ENCODE measurements at regions not wholly inside any gene's neighbourhood (a gene's known extent, or its start where the extent isn't known, plus 50 kb on each side); places are given as distances from the start of the nearest gene placed in this dataset.

DNA sequence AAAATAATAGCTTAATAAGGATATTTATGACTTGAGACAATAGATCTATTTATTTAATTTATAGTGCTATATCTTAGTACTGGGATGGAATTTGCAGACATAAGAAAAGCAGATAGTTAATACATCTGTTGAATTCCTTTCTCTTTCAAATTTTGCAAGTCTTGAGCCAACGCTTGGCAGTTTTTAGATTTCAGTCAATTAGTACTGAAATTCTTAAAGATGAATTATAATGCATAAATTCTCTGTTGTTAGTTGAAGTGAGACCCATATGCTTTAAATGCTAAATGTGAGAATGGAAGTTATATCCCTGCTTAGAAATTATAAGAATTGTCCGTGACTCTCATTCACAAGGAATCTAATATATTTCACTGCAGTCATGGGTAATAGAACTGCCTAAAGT is 225.1 kb upstream of the ADGRB3 start:
- no peak overlapping the region for H3K4me3 ChIP-seq (ENCODE audit: low read depth, low read length)
- TF ChIP-seq CTCF (IDR thresholded peaks at IDR 0.05; ENCODE audit: borderline replicate concordance, insufficient read depth, low read depth, low read length): no peak

DNA sequence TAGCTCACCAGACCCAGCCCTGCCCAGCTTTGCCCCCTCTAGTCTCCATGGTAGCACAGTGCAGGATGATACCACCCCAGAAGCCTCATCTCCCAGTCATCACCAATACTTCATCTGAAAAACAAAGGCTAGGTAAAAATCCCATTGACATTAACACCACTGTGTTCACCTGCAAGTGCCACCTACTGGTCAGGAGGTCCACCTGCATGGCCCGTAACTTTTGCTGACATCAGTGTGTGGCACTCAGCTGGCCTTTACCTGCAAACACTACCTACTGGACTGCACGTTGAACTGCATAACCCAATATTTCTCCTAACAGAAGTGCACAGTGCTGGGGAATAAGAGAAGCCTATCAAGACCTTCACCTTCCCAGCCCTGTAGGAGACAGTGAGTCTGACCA is 234.7 kb upstream of the ADGRB3 start:
- TF ChIP-seq CTCF (IDR thresholded peaks at IDR 0.05; ENCODE audit: borderline replicate concordance, insufficient read depth, low read depth, low read length): peak; percentile 34; the same call in 1 of the 2 replicates
- no peak overlapping the region for H3K4me3 ChIP-seq (ENCODE audit: low read depth, low read length)

DNA sequence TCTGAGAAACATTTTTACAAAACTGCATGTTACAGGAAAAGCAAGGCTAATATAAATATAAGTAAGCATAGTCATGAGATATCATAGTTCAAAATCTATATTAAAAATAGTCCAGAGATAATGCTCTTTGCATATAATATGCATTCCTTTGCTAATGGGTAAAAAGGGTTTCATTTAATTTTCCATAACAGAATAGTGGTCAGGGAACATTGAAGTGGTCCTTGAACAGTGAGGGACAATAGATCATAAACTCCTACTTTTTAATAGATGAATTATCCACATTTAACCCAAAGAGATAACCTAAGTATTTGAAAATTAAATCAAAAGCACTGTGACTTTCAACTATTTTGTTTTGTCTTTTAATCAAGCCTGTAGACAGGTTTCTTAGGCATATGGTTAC is 243.1 kb upstream of the ADGRB3 start:
- TF ChIP-seq CTCF (IDR thresholded peaks at IDR 0.05; ENCODE audit: borderline replicate concordance, insufficient read depth, low read depth, low read length): no peak
- H3K4me3 ChIP-seq (ENCODE audit: low read depth, low read length): no peak overlapping the region

- H3K4me3 ChIP-seq (ENCODE audit: low read depth, low read length): no peak overlapping the region
- TF ChIP-seq CTCF (IDR thresholded peaks at IDR 0.05; ENCODE audit: borderline replicate concordance, insufficient read depth, low read depth, low read length): no peak
These were observed 262.1 kb upstream of the ADGRB3 start for GRCh38 chr6:68372991-68373390.

DNA sequence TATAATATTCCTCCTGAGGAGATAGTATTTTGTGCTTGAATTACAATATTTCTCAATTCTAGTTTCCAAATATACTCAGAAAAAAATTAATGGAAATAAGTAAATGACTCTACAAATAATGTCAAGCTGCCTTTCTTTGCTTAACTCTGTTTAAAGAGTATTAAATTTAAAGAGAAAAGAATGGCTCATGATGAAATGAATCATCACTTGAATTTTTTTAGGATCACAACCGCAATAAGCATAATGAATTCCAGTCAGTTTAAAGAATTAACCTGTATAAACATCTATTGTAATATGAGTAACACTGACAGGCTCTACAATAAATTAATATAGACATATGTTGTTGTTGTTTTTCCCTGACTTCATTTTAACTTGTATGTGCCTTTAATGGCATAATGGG is 266.2 kb upstream of the ADGRB3 start:
- no peak for TF ChIP-seq CTCF (IDR thresholded peaks at IDR 0.05; ENCODE audit: borderline replicate concordance, insufficient read depth, low read depth, low read length)

GRCh38 chr6:68364271-68364805 is 270.7 kb upstream of the ADGRB3 start:
- no peak overlapping the region for H3K4me3 ChIP-seq (ENCODE audit: low read depth, low read length)
- no peak for TF ChIP-seq CTCF (IDR thresholded peaks at IDR 0.05; ENCODE audit: borderline replicate concordance, insufficient read depth, low read depth, low read length)

More for the DNA sequence above, 266.2 kb upstream of the ADGRB3 start:
- no peak overlapping the region for H3K4me3 ChIP-seq (ENCODE audit: low read depth, low read length)

GRCh38 chr6:68343901-68344300 is 291.2 kb upstream of the ADGRB3 start:
- TF ChIP-seq CTCF (IDR thresholded peaks at IDR 0.05; ENCODE audit: borderline replicate concordance, insufficient read depth, low read depth, low read length): peak; percentile 47
- no peak overlapping the region for H3K4me3 ChIP-seq (ENCODE audit: low read depth, low read length)

Measured in GM12875 (cell line).